ENCODE measurements at regions not wholly inside any gene's neighbourhood (a gene's known extent, or its start where the extent isn't known, plus 50 kb on each side); places are given as distances from the start of the nearest gene placed in this dataset.

GRCh38 chr12:113766131-113766878 lies 199.8 kb downstream of the RBM19 start:
- no peak overlapping the region for H3K4me3 ChIP-seq
- peaks cover 17% of the 10 kb centered on the region for H3K4me1 ChIP-seq
- H3K27me3 ChIP-seq (ENCODE audit: low read depth) = no peaks in the 10 kb centered on the region
- in situ Hi-C loops (cut with MboI; ENCODE audit: low sequenced_read_pairs) = no loop called here
- H3K36me3 ChIP-seq (replicated peaks) = no peaks in the 10 kb centered on the region
- peak; percentile 19 to 60 for DNase-seq (ENCODE audit: low spot score in 2 of 2)
- H3K9me3 ChIP-seq = no peaks in the 10 kb centered on the region

GRCh38 chr12:113764661-113765060 lies 201.5 kb downstream of the RBM19 start:
- in situ Hi-C loops (cut with MboI; ENCODE audit: low sequenced_read_pairs) = no loop called here
- no peak for DNase-seq (ENCODE audit: low spot score in 2 of 2)

GRCh38 chr12:113762882-113763816 lies 203.0 kb downstream of the RBM19 start:
- Histone ChIP-seq H3K27me3 (ENCODE audit: low read depth) (no peaks in the 10 kb centered on the region), H3K36me3 (replicated peaks) (no peaks in the 10 kb centered on the region), H3K9me3 (no peaks in the 10 kb centered on the region), H3K4me3 (no peak overlapping the region), H3K4me1 (peaks cover 17% of the 10 kb centered on the region)
- in situ Hi-C loops (cut with MboI; ENCODE audit: low sequenced_read_pairs) = no loop called here
- no peak for DNase-seq (ENCODE audit: low spot score in 2 of 2)

More at GRCh38 chr12:113764661-113765060, 201.5 kb downstream of the RBM19 start:
- no peaks in the 10 kb centered on the region for H3K36me3 ChIP-seq (replicated peaks)
- no peaks in the 10 kb centered on the region for H3K27me3 ChIP-seq (ENCODE audit: low read depth)
- H3K4me1 ChIP-seq = peaks cover 17% of the 10 kb centered on the region
- H3K9me3 ChIP-seq = no peaks in the 10 kb centered on the region
- H3K4me3 ChIP-seq = no peak overlapping the region

- Histone ChIP-seq H3K36me3 (replicated peaks) (no peaks in the 10 kb centered on the region), H3K4me1 (peaks cover 17% of the 10 kb centered on the region), H3K9me3 (no peaks in the 10 kb centered on the region), H3K27me3 (ENCODE audit: low read depth) (no peaks in the 10 kb centered on the region), H3K4me3 (no peak overlapping the region)
- DNase-seq (ENCODE audit: low spot score in 2 of 2) = peak; percentile 16 to 57
- in situ Hi-C loops (cut with MboI; ENCODE audit: low sequenced_read_pairs) = no loop called here
Observed at GRCh38 chr12:113762155-113762881, 203.8 kb downstream of the RBM19 start.

- no peak for DNase-seq (ENCODE audit: low spot score in 2 of 2)
- Histone ChIP-seq H3K9me3 (no peaks in the 10 kb centered on the region), H3K27me3 (ENCODE audit: low read depth) (no peaks in the 10 kb centered on the region), H3K36me3 (replicated peaks) (no peaks in the 10 kb centered on the region), H3K4me3 (no peak overlapping the region), H3K4me1 (no peaks in the 10 kb centered on the region)
- in situ Hi-C loops (cut with MboI; ENCODE audit: low sequenced_read_pairs) = no loop called here
Observed at GRCh38 chr12:113759135-113759534, 207.0 kb downstream of the RBM19 start.

GRCh38 chr12:113758165-113758924 lies 207.8 kb downstream of the RBM19 start:
- Histone ChIP-seq H3K36me3 (replicated peaks) (no peaks in the 10 kb centered on the region), H3K9me3 (no peaks in the 10 kb centered on the region), H3K27me3 (ENCODE audit: low read depth) (no peaks in the 10 kb centered on the region), H3K4me1 (no peaks in the 10 kb centered on the region), H3K4me3 (no peak overlapping the region)
- in situ Hi-C loops (cut with MboI; ENCODE audit: low sequenced_read_pairs) = no loop called here
- no peak for DNase-seq (ENCODE audit: low spot score in 2 of 2)

GRCh38 chr12:113757221-113758002 lies 208.7 kb downstream of the RBM19 start:
- no peaks in the 10 kb centered on the region for H3K36me3 ChIP-seq (replicated peaks)
- no peak for DNase-seq (ENCODE audit: low spot score in 2 of 2)
- in situ Hi-C loops (cut with MboI; ENCODE audit: low sequenced_read_pairs) = no loop called here
- H3K27me3 ChIP-seq (ENCODE audit: low read depth) = no peaks in the 10 kb centered on the region
- H3K4me3 ChIP-seq = no peak overlapping the region
- no peaks in the 10 kb centered on the region for H3K4me1 ChIP-seq
- no peaks in the 10 kb centered on the region for H3K9me3 ChIP-seq

GRCh38 chr12:113756609-113757008 lies 209.5 kb downstream of the RBM19 start:
- Histone ChIP-seq H3K9me3 (no peaks in the 10 kb centered on the region), H3K4me1 (no peaks in the 10 kb centered on the region), H3K27me3 (ENCODE audit: low read depth) (no peaks in the 10 kb centered on the region), H3K4me3 (no peak overlapping the region), H3K36me3 (replicated peaks) (no peaks in the 10 kb centered on the region)
- in situ Hi-C loops (cut with MboI; ENCODE audit: low sequenced_read_pairs) = no loop called here
- no peak for DNase-seq (ENCODE audit: low spot score in 2 of 2)

GRCh38 chr12:113755098-113755497 lies 211.0 kb downstream of the RBM19 start:
- in situ Hi-C loops (cut with MboI; ENCODE audit: low sequenced_read_pairs) = no loop called here
- no peak overlapping the region for H3K4me3 ChIP-seq
- H3K4me1 ChIP-seq = no peaks in the 10 kb centered on the region
- H3K36me3 ChIP-seq (replicated peaks) = no peaks in the 10 kb centered on the region
- no peak for DNase-seq (ENCODE audit: low spot score in 2 of 2)
- no peaks in the 10 kb centered on the region for H3K9me3 ChIP-seq
- no peaks in the 10 kb centered on the region for H3K27me3 ChIP-seq (ENCODE audit: low read depth)

- Histone ChIP-seq H3K9me3 (no peaks in the 10 kb centered on the region), H3K36me3 (replicated peaks) (no peaks in the 10 kb centered on the region), H3K27me3 (ENCODE audit: low read depth) (no peaks in the 10 kb centered on the region), H3K4me3 (no peak overlapping the region), H3K4me1 (no peaks in the 10 kb centered on the region)
- in situ Hi-C loops (cut with MboI; ENCODE audit: low sequenced_read_pairs) = no loop called here
- no peak for DNase-seq (ENCODE audit: low spot score in 2 of 2)
Observed at GRCh38 chr12:113751513-113751912, 214.6 kb downstream of the RBM19 start.

GRCh38 chr12:113749433-113749815 lies 216.7 kb downstream of the RBM19 start:
- no peaks in the 10 kb centered on the region for H3K27me3 ChIP-seq (ENCODE audit: low read depth)
- no peaks in the 10 kb centered on the region for H3K36me3 ChIP-seq (replicated peaks)
- H3K4me1 ChIP-seq = no peaks in the 10 kb centered on the region
- H3K4me3 ChIP-seq = no peak overlapping the region
- in situ Hi-C loops (cut with MboI; ENCODE audit: low sequenced_read_pairs) = no loop called here
- DNase-seq (ENCODE audit: low spot score in 2 of 2) = no peak
- H3K9me3 ChIP-seq = no peaks in the 10 kb centered on the region

GRCh38 chr12:113748707-113749432 lies 217.3 kb downstream of the RBM19 start:
- no peaks in the 10 kb centered on the region for H3K4me1 ChIP-seq
- H3K36me3 ChIP-seq (replicated peaks) = no peaks in the 10 kb centered on the region
- DNase-seq (ENCODE audit: low spot score in 2 of 2) = no peak
- in situ Hi-C loops (cut with MboI; ENCODE audit: low sequenced_read_pairs) = no loop called here
- H3K9me3 ChIP-seq = no peaks in the 10 kb centered on the region
- no peaks in the 10 kb centered on the region for H3K27me3 ChIP-seq (ENCODE audit: low read depth)
- H3K4me3 ChIP-seq = no peak overlapping the region

Data from HAP-1 (cell line).